ENCODE measurements at regions not wholly inside any gene's neighbourhood (a gene's known extent, or its start where the extent isn't known, plus 50 kb on each side); places are given as distances from the start of the nearest gene placed in this dataset.

GRCh38 chr3:26369133-26369532 is 253.4 kb upstream of the LRRC3B start:
- TF ChIP-seq CTCF (conservative IDR thresholded peaks at IDR 0.05; ENCODE audit: low read depth), result no peak
- no peak for DNase-seq (ENCODE audit: low spot score)
- ChIA-PET CTCF (no interaction called here), POLR2A (ENCODE audit: low non-redundant PET) (no interaction called here)
- H3K27ac ChIP-seq, result no peak overlapping the region

DNA sequence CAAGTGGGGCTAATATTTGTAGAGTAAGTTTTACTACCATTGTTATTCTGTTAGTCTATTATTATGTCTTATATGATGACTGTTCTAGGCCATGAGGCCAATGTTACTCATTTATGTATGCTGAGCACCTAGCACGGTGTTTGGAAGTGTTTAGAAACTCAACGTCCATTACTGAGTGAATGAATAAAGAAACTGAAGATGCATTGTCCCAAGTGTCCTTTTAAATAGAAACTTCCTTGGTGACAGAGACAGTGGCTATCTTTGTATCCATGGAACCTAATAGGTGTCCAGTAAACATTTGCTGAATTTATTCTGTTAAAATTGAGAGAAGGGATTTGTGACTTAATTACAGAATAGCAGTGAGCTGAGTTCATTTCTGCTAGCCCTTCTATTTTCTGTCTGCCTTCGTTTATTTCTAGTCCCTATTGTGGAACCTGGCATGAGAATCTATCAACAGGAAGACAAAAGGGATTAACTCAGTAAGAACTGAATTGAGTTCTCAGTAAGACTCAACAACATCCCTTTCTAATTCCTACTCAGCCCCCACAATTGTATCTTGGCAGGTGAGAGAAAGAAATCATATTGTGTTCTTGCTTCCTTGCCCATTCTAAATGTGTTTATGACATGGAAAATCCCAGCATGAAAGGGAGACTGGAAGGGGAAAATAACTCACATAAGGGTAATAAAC is 246.6 kb upstream of the LRRC3B start:
- no peak for DNase-seq (ENCODE audit: low spot score)
- H3K27ac ChIP-seq, result no peak overlapping the region
- ChIA-PET POLR2A (ENCODE audit: low non-redundant PET) (no interaction called here), CTCF (no interaction called here)
- no peak for TF ChIP-seq CTCF (conservative IDR thresholded peaks at IDR 0.05; ENCODE audit: low read depth)

DNA sequence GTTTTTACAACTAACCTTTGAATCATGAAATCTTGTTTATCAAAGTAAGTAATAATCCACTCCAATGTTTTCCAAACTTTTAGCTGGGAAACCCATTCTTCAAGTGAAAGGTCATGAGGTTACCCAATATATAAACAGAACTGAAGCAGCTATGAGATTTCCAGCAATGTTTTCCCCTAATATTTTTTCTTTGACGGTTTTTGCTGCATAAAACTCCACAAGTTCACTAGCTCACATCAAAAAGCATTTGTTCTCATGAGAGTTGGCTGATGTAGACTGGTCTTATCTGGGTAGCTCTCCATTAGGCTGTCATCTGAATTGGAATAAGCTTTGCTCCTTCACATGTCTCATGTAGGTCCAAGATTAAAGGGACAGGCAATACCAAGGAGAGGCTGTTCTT is 241.2 kb upstream of the LRRC3B start:
- no peak for TF ChIP-seq CTCF (conservative IDR thresholded peaks at IDR 0.05; ENCODE audit: low read depth)
- ChIA-PET CTCF (no interaction called here), POLR2A (ENCODE audit: low non-redundant PET) (no interaction called here)
- no peak for DNase-seq (ENCODE audit: low spot score)
- H3K27ac ChIP-seq, result no peak overlapping the region

DNA sequence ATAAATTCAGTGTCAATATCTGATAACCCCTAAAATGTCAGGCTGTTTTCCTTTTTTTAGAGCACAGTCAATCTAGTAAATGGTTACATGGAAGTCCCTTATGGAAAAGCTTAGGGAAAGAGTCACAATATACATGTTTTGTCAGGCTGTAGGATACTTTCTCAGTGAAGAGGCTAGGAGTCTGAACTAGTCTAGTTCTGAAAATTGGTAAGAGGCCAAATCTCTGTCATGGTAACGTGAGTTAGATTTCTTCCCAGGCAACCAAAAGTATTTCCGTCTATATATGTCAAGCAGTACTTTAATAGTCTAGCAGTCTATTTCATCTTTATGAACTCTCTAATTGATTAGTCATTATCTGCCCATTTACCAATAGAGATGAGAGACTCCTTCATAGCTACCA is 215.9 kb upstream of the LRRC3B start:
- ChIA-PET POLR2A (ENCODE audit: low non-redundant PET) (no interaction called here), CTCF (no interaction called here)
- no peak overlapping the region for H3K27ac ChIP-seq
- no peak for TF ChIP-seq CTCF (conservative IDR thresholded peaks at IDR 0.05; ENCODE audit: low read depth)
- DNase-seq (ENCODE audit: low spot score), result no peak

DNA sequence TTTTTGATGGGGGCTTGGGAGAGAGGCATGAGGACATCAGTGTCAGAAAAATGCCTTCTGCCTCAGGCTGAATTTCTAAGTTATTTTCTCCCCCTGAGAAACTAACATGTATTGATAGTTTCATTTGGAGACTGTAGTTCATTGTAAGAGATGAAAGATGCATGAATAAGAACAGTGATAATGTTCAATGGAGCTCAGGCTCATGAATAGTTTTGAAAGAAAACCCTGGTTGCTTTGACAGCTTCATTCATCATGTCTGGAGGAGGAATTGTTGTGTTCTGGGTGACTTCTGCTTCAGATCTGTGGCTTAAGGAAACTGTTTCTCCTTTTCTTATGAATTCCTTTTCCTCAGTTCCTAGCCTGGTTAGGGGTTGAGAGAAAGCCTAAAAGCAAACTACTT is 204.0 kb upstream of the LRRC3B start:
- CTCF ChIA-PET, result no interaction called here
- TF ChIP-seq CTCF (conservative IDR thresholded peaks at IDR 0.05; ENCODE audit: low read depth), result no peak
- H3K27ac ChIP-seq, result no peak overlapping the region
- POLR2A ChIA-PET (ENCODE audit: low non-redundant PET), result no interaction called here
- no peak for DNase-seq (ENCODE audit: low spot score)

GRCh38 chr3:26422415-26422814 is 200.2 kb upstream of the LRRC3B start:
- no peak for DNase-seq (ENCODE audit: low spot score)
- ChIA-PET POLR2A (ENCODE audit: low non-redundant PET) (no interaction called here), CTCF (no interaction called here)
- H3K27ac ChIP-seq, result no peak overlapping the region
- no peak for TF ChIP-seq CTCF (conservative IDR thresholded peaks at IDR 0.05; ENCODE audit: low read depth)

DNA sequence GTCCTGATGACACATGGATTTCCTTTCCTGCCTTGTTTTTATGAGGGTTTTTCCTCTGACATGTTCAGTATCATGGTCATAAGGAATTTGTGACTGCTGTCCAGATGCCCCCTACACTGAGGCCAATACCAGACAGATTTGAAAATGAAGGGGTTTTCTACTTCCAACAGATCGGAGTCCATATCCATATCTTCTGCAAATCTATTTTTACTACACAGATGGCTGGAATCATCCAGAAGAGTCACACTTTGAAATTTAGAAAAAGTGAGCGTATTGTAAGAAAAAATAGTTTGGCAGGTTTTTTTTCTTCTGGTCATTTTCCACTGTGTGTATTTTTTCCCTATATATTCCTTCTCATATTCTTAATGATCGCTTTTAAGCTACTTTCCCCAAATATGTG is 197.5 kb upstream of the LRRC3B start:
- ChIA-PET POLR2A (ENCODE audit: low non-redundant PET) (no interaction called here), CTCF (no interaction called here)
- no peak overlapping the region for H3K27ac ChIP-seq
- TF ChIP-seq CTCF (conservative IDR thresholded peaks at IDR 0.05; ENCODE audit: low read depth), result no peak
- no peak for DNase-seq (ENCODE audit: low spot score)

Data from RWPE1 (cell line).